ENCODE measurements at regions not wholly inside any gene's neighbourhood (a gene's known extent, or its start where the extent isn't known, plus 50 kb on each side); places are given as distances from the start of the nearest gene placed in this dataset.
"Not testable (repeated sequence)": the region's sequence is repeated elsewhere in the genome, so short reads cannot be mapped to it uniquely, and the experiment has no call there.

DNA sequence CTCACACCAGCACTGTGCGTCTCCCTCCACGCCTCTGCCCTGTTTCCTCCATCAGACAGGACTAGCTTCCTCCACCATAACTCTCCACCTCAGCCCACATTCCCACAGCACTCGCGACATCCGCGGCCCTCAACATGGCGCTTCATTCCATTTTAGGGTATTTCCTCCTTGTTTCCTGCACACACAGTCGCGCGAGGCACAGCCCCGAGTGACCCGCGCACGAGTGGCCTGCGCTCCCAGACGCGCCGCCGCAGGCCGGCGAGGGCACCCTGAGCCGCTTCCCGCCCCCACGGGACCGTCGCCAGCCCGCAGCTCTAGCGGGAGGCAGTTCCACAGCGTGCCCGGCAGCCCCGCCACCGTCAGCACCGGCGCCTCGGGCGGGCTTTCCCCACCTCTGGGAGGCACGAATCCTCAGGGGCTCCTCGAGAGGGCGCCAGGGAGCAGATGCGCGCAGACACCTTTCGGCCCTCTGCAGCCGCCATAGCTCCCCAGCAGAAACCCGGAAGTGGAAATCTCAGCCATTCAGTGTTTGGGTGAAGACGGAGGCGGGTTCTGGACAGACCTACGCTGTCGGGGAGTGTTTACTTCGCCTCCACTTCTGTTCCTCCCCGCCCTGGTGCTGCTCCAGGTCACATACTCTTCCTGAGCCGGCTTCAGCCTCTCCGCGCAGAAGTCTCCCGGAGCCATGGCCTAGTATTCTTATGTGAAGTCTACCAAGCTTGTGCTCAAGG, 136.6 kb downstream of the FOXD4L6 start:
- Histone ChIP-seq H3K9ac (peak overlapping the region; percentile 96), H3K27ac (peak overlapping the region; percentile 93), H3K4me3 (IDR thresholded peaks at IDR 0.05; ENCODE audit: insufficient read depth, low read depth, low read length) (peak overlapping the region; percentile 57), H3K4me1 (ENCODE audit: low read depth, poor library complexity, severe bottlenecking) (peaks cover 18% of the 10 kb centered on the region), H3K4me2 (peak overlapping the region; percentile 67), H3K79me2 (ENCODE audit: insufficient read depth, low read depth) (peaks cover 22% of the 10 kb centered on the region; the same call in 1 of the 2 replicates), H2AFZ (ENCODE audit: low read depth) (peak overlapping the region; percentile 99)
- not testable (repeated sequence) for H4K20me1 ChIP-seq (ENCODE audit: insufficient read depth); H3K36me3 ChIP-seq (ENCODE audit: insufficient read depth); H3K27me3 ChIP-seq (ENCODE audit: insufficient read depth, low read depth)
- peak; percentile 83 for TF ChIP-seq CTCF (conservative IDR thresholded peaks at IDR 0.05; ENCODE audit: low read depth, low read length)

- not testable (repeated sequence) for H3K36me3 ChIP-seq (ENCODE audit: insufficient read depth); H3K27me3 ChIP-seq (ENCODE audit: insufficient read depth, low read depth); H4K20me1 ChIP-seq (ENCODE audit: insufficient read depth)
- H3K4me2 ChIP-seq, result peak overlapping the region; percentile 67
- peaks cover 13% of the 10 kb centered on the region for H3K4me1 ChIP-seq (ENCODE audit: low read depth, poor library complexity, severe bottlenecking)
- peaks cover 16% of the 10 kb centered on the region; the same call in 1 of the 2 replicates for H3K79me2 ChIP-seq (ENCODE audit: insufficient read depth, low read depth)
- H3K4me3 ChIP-seq (IDR thresholded peaks at IDR 0.05; ENCODE audit: insufficient read depth, low read depth, low read length), result peak overlapping the region; percentile 16
- H3K9ac ChIP-seq, result peak overlapping the region; percentile 96
- peak overlapping the region; percentile 93 for H3K27ac ChIP-seq
- peak overlapping the region; percentile 99 for H2AFZ ChIP-seq (ENCODE audit: low read depth)
Observed at GRCh38 chr9:40991100-40991740, 137.3 kb downstream of the FOXD4L6 start.

GRCh38 chr9:40986332-40986731, 142.1 kb downstream of the FOXD4L6 start:
- not testable (repeated sequence) for H3K4me1 ChIP-seq (ENCODE audit: low read depth, poor library complexity, severe bottlenecking); H3K4me3 ChIP-seq (IDR thresholded peaks at IDR 0.05; ENCODE audit: insufficient read depth, low read depth, low read length); H3K9ac ChIP-seq; H3K27me3 ChIP-seq (ENCODE audit: insufficient read depth, low read depth); H4K20me1 ChIP-seq (ENCODE audit: insufficient read depth); H3K36me3 ChIP-seq (ENCODE audit: insufficient read depth); H2AFZ ChIP-seq (ENCODE audit: low read depth); H3K79me2 ChIP-seq (ENCODE audit: insufficient read depth, low read depth); H3K4me2 ChIP-seq; H3K27ac ChIP-seq

DNA sequence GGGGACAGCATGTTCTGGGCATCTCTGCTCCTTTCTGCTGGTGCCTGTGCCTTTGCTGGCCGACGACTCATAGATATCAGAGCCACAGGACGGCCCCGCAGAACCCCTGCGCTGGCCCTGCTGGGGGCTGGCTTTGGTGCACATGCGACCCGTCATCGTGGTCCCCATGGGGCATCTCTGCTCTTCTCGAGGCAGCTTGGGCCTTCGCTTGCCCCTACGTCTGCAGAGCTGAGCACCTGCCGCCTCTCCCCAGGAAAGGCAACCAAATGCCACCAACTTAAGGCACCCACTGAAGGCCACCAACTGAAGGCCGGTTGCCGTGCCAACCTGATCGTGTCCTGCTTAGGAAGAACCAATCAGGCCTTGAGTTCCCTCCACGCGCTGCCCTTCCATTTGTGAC, 153.1 kb downstream of the FOXD4L6 start:
- not testable (repeated sequence) for H3K4me3 ChIP-seq (IDR thresholded peaks at IDR 0.05; ENCODE audit: insufficient read depth, low read depth, low read length); H3K79me2 ChIP-seq (ENCODE audit: insufficient read depth, low read depth); H3K4me2 ChIP-seq; H3K9ac ChIP-seq; H3K4me1 ChIP-seq (ENCODE audit: low read depth, poor library complexity, severe bottlenecking); H2AFZ ChIP-seq (ENCODE audit: low read depth); H4K20me1 ChIP-seq (ENCODE audit: insufficient read depth); H3K27ac ChIP-seq; H3K27me3 ChIP-seq (ENCODE audit: insufficient read depth, low read depth); H3K36me3 ChIP-seq (ENCODE audit: insufficient read depth)

DNA sequence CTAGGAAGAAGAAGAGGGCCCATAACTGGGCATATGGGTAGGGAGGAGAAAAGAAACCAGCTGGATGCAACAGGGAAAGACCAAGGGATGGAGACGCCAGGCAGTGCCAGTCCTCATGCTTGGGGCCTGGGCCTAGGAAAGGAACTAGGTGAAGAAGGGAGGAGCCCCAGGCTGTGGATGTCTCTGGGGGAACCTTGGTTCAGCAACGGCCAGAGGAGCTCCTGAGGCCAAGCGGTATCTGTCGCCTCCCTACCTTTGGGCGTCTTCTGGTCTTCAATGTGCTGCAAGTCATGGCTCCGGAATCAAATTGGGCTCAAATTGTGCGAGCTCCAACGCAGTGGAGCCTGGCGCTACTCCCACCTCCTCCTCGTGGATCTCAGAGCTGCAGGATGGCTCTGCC, 153.6 kb downstream of the FOXD4L6 start:
- not testable (repeated sequence) for H2AFZ ChIP-seq (ENCODE audit: low read depth); H3K4me2 ChIP-seq; H3K27me3 ChIP-seq (ENCODE audit: insufficient read depth, low read depth); H4K20me1 ChIP-seq (ENCODE audit: insufficient read depth); H3K4me1 ChIP-seq (ENCODE audit: low read depth, poor library complexity, severe bottlenecking); H3K36me3 ChIP-seq (ENCODE audit: insufficient read depth); H3K9ac ChIP-seq; H3K79me2 ChIP-seq (ENCODE audit: insufficient read depth, low read depth); H3K27ac ChIP-seq; H3K4me3 ChIP-seq (IDR thresholded peaks at IDR 0.05; ENCODE audit: insufficient read depth, low read depth, low read length)

- not testable (repeated sequence) for H3K9ac ChIP-seq; H3K4me1 ChIP-seq (ENCODE audit: low read depth, poor library complexity, severe bottlenecking); H4K20me1 ChIP-seq (ENCODE audit: insufficient read depth); H3K27ac ChIP-seq; H3K4me3 ChIP-seq (IDR thresholded peaks at IDR 0.05; ENCODE audit: insufficient read depth, low read depth, low read length); H3K79me2 ChIP-seq (ENCODE audit: insufficient read depth, low read depth); H3K36me3 ChIP-seq (ENCODE audit: insufficient read depth); H3K4me2 ChIP-seq; H2AFZ ChIP-seq (ENCODE audit: low read depth); H3K27me3 ChIP-seq (ENCODE audit: insufficient read depth, low read depth)
Observed at GRCh38 chr9:40971773-40972172, 156.7 kb downstream of the FOXD4L6 start.

All from KMS-11 (cell line).